ENCODE measurements at regions not wholly inside any gene's neighbourhood (a gene's known extent, or its start where the extent isn't known, plus 50 kb on each side); places are given as distances from the start of the nearest gene placed in this dataset.

DNA sequence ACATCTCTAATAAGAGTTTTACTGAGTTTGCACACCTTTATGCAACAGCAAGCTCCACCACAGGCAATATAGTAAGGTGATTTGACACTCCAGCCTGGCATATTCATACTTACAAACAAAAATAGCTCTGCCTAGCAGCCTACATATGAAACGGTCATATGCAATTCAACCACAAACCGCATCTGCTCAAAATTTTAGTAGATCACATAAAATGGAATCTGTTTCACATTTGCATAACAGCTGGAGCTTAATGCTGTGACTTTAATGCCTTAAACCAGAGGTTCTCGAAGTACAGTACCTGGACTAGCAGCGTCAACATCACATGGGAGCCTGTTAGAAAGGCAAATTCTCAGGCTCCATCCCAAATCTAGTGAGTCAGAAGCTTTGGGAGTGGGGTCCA, 578.4 kb downstream of the CDH11 start:
- DNase-seq (ENCODE audit: low read depth): no peak
- no peak overlapping the region for H3K4me3 ChIP-seq (ENCODE audit: low read depth, low read length)

DNA sequence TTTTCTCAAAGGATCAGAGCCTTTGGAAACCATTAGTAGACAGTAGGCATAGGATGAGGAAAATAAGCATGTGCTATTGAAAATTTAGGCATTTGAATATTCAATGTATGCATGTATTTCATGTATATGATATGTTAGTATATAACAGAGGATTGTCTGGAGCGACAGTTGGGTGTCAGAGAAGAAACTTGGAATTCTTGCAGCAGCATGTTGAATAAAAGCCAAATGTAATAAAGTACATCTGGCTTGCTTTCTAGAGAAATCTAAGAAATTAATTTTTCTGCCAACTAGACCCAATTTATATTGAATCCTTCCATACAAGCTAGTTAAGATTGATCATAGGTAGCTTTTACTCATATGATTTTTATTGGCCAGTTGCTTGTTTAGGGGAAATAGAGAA, 578.8 kb downstream of the CDH11 start:
- no peak overlapping the region for H3K4me3 ChIP-seq (ENCODE audit: low read depth, low read length)
- no peak for TF ChIP-seq MYC (IDR thresholded peaks at IDR 0.05; ENCODE audit: low read depth, low read length)
- TF ChIP-seq, protein P1, sequence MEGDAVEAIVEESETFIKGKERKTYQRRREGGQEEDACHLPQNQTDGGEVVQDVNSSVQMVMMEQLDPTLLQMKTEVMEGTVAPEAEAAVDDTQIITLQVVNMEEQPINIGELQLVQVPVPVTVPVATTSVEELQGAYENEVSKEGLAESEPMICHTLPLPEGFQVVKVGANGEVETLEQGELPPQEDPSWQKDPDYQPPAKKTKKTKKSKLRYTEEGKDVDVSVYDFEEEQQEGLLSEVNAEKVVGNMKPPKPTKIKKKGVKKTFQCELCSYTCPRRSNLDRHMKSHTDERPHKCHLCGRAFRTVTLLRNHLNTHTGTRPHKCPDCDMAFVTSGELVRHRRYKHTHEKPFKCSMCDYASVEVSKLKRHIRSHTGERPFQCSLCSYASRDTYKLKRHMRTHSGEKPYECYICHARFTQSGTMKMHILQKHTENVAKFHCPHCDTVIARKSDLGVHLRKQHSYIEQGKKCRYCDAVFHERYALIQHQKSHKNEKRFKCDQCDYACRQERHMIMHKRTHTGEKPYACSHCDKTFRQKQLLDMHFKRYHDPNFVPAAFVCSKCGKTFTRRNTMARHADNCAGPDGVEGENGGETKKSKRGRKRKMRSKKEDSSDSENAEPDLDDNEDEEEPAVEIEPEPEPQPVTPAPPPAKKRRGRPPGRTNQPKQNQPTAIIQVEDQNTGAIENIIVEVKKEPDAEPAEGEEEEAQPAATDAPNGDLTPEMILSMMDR (IDR thresholded peaks at IDR 0.05; ENCODE audit: low read depth, low read length): no peak
- TF ChIP-seq POLR2A (IDR thresholded peaks at IDR 0.05; ENCODE audit: extremely low read depth, insufficient read length): no peak
- TF ChIP-seq, protein P2, sequence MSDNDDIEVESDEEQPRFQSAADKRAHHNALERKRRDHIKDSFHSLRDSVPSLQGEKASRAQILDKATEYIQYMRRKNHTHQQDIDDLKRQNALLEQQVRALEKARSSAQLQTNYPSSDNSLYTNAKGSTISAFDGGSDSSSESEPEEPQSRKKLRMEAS (IDR thresholded peaks at IDR 0.05; ENCODE audit: low read depth, low read length): no peak
- no peak for DNase-seq (ENCODE audit: low read depth)

More for the DNA sequence above, 578.4 kb downstream of the CDH11 start:
- TF ChIP-seq, protein P1 (IDR thresholded peaks at IDR 0.05; ENCODE audit: low read depth, low read length): no peak
- no peak for TF ChIP-seq POLR2A (IDR thresholded peaks at IDR 0.05; ENCODE audit: extremely low read depth, insufficient read length)
- TF ChIP-seq, protein P2 (IDR thresholded peaks at IDR 0.05; ENCODE audit: low read depth, low read length): no peak
- no peak for TF ChIP-seq MYC (IDR thresholded peaks at IDR 0.05; ENCODE audit: low read depth, low read length)

DNA sequence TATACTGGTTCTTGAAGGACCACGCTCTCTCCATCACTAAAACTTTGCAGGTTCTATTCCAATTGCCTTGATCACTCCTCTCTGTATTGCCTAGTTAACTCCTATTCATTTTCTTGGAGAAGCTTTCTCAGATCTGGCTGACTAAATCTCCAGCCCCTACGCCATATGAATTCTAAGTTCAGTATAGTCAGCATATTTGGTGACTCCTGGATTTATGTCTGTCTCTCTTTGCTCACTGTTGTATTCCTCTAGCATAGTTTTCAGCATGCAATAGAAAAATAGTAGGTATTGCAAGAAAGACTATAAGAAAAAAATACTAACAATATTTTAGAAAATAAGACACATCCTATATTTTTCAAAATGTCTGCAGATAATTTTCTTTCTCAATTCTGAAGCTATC, 579.7 kb downstream of the CDH11 start:
- TF ChIP-seq, protein P1 (IDR thresholded peaks at IDR 0.05; ENCODE audit: low read depth, low read length): no peak
- no peak for TF ChIP-seq POLR2A (IDR thresholded peaks at IDR 0.05; ENCODE audit: extremely low read depth, insufficient read length)
- no peak for TF ChIP-seq MYC (IDR thresholded peaks at IDR 0.05; ENCODE audit: low read depth, low read length)
- TF ChIP-seq, protein P2 (IDR thresholded peaks at IDR 0.05; ENCODE audit: low read depth, low read length): no peak
- DNase-seq (ENCODE audit: low read depth): no peak

DNA sequence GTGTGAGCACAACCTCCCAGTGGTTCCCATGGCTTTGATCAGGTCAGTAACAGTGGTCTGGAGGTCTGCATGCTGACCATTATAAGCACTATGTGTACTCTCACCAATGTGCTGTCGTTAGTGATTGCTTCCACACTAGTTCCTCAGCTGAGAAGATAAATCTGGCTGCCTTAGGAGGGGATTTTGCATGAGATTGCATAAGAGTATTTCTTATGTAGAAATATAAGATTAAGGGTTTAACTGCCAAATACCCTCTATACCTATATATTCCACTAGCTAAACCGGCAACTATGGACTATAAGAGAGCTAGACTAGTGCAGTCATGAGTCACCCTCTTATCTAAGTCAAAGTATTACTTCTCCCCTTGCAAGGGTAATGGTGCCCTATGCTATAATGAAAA, 580.2 kb downstream of the CDH11 start:
- TF ChIP-seq POLR2A (IDR thresholded peaks at IDR 0.05; ENCODE audit: extremely low read depth, insufficient read length) (no peak), MYC (IDR thresholded peaks at IDR 0.05; ENCODE audit: low read depth, low read length) (no peak)
- TF ChIP-seq, protein P2 (IDR thresholded peaks at IDR 0.05; ENCODE audit: low read depth, low read length): no peak
- TF ChIP-seq, protein P1 (IDR thresholded peaks at IDR 0.05; ENCODE audit: low read depth, low read length): no peak
- no peak for DNase-seq (ENCODE audit: low read depth)
- no peak overlapping the region for H3K4me3 ChIP-seq (ENCODE audit: low read depth, low read length)

More for the DNA sequence above, 579.7 kb downstream of the CDH11 start:
- no peak overlapping the region for H3K4me3 ChIP-seq (ENCODE audit: low read depth, low read length)

DNA sequence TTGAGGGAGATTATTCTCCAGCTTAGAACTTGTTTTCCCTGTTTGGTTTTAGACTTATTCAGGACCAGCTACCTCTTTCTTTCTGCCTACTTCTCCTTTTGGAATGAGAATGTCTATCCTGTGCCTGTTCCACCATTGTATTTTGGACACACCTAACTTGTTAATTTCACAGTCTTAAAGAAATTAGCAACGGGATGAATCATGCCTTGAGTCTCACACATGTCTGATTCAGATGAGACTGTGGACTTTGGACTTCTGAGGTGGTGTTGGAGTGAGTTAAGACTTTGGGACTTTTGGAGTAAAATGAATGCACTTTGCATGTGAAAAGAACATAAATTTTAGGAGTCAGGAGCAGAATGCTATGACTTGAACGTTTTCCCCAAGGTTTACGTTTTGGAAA, 581.4 kb downstream of the CDH11 start:
- no peak for DNase-seq (ENCODE audit: low read depth)
- TF ChIP-seq, protein P1 (IDR thresholded peaks at IDR 0.05; ENCODE audit: low read depth, low read length): no peak
- no peak for TF ChIP-seq POLR2A (IDR thresholded peaks at IDR 0.05; ENCODE audit: extremely low read depth, insufficient read length)
- TF ChIP-seq MYC (IDR thresholded peaks at IDR 0.05; ENCODE audit: low read depth, low read length): no peak
- TF ChIP-seq, protein P2 (IDR thresholded peaks at IDR 0.05; ENCODE audit: low read depth, low read length): no peak
- no peak overlapping the region for H3K4me3 ChIP-seq (ENCODE audit: low read depth, low read length)
